Astrocyte (in vitro differentiated cells and primary cell): ENCODE measurements at regions not wholly inside any gene's neighbourhood (a gene's known extent, or its start where the extent isn't known, plus 50 kb on each side); places are given as distances from the start of the nearest gene placed in this dataset.

Experiments
- DNase-seq: peaks from one replicate; pipeline ENCODE4 v3.0.0-alpha.2; 2010; ENCODE audit warnings: low read depth
- FAIRE-seq: peaks from 2 replicates; lab custom pipeline; 2011; peaks lifted over from hg19 to GRCh38; lab: Jason Lieb, UNC
- H2AFZ ChIP-seq: 2 replicates; pipeline ENCODE4 v1.6.0; 2012; ENCODE audit warnings: low read depth, low read length, inconsistent platforms
- H3K27ac ChIP-seq: 2 replicates; pipeline ENCODE4 v1.5.1; 2011; ENCODE audit warnings: low read depth, low read length, inconsistent platforms
- H3K27me3 ChIP-seq: 2 replicates; pipeline ENCODE4 v1.6.0; 2011; ENCODE audit warnings: low read length, inconsistent platforms; ENCODE audit not compliant: insufficient read depth
- H3K36me3 ChIP-seq: 2 replicates; pipeline ENCODE4 v1.5.1; 2011; ENCODE audit warnings: low read length, inconsistent platforms; ENCODE audit not compliant: insufficient read depth
- H3K4me1 ChIP-seq: 2 replicates; pipeline ENCODE4 v1.5.1; 2011; ENCODE audit warnings: low read length, inconsistent platforms; ENCODE audit not compliant: insufficient read depth
- H3K4me2 ChIP-seq: 2 replicates; pipeline ENCODE4 v1.6.0; 2012; ENCODE audit warnings: low read length, inconsistent platforms
- H3K4me3 ChIP-seq: 2 replicates; pipeline ENCODE4 v1.5.1; 2011; ENCODE audit warnings: low read depth, mild to moderate bottlenecking, low read length, inconsistent platforms; ENCODE audit not compliant: insufficient read depth
- H3K79me2 ChIP-seq: 2 replicates; pipeline ENCODE4 v1.6.0; 2012; ENCODE audit warnings: mild to moderate bottlenecking, low read length, inconsistent platforms; ENCODE audit not compliant: insufficient read depth
- H3K9ac ChIP-seq: 2 replicates; pipeline ENCODE4 v1.6.0; 2012; ENCODE audit warnings: mild to moderate bottlenecking, low read length, inconsistent platforms
- H3K9me3 ChIP-seq: 2 replicates; pipeline ENCODE4 v1.5.1; 2012; ENCODE audit warnings: low read depth, mild to moderate bottlenecking, low read length, inconsistent platforms; ENCODE audit not compliant: insufficient read depth
- H4K20me1 ChIP-seq: 2 replicates; pipeline ENCODE4 v1.6.0; 2012; ENCODE audit warnings: low read length, inconsistent platforms; ENCODE audit not compliant: insufficient read depth
- H3K27ac Mint-ChIP-seq: one replicate; pipeline ENCODE4 v1.8.0; 2021; ENCODE audit warnings: mild to moderate bottlenecking, mixed read lengths; ENCODE audit not compliant: unreplicated experiment
- H3K27me3 Mint-ChIP-seq: one replicate; pipeline ENCODE4 v1.8.0; 2021; ENCODE audit warnings: low read depth, mixed read lengths; ENCODE audit not compliant: unreplicated experiment
- H3K36me3 Mint-ChIP-seq: one replicate; pipeline ENCODE4 v1.8.0; 2021; ENCODE audit warnings: low read depth, mixed read lengths; ENCODE audit not compliant: unreplicated experiment
- H3K4me1 Mint-ChIP-seq: one replicate; pipeline ENCODE4 v1.8.0; 2021; ENCODE audit warnings: low read depth, mixed read lengths; ENCODE audit not compliant: unreplicated experiment
- H3K4me3 Mint-ChIP-seq: one replicate; pipeline ENCODE4 v1.8.0; 2021; ENCODE audit warnings: mild to moderate bottlenecking, moderate library complexity, mixed read lengths; ENCODE audit not compliant: unreplicated experiment
- H3K9me3 Mint-ChIP-seq: one replicate; pipeline ENCODE4 v1.8.0; 2021; ENCODE audit warnings: mild to moderate bottlenecking, mixed read lengths; ENCODE audit not compliant: unreplicated experiment
- CTCF ChIP-seq: IDR thresholded peaks from 2 replicates; pipeline ENCODE4 v1.5.1; 2011; ENCODE audit warnings: low read depth, mild to moderate bottlenecking, inconsistent platforms, low read length, moderate library complexity; ENCODE audit not compliant: insufficient read depth
- EZH2 ChIP-seq: IDR thresholded peaks from 2 replicates; pipeline ENCODE4 v1.6.1; 2012; ENCODE audit warnings: mild to moderate bottlenecking, low read length, inconsistent platforms; ENCODE audit not compliant: insufficient read depth

- H3K79me2 ChIP-seq, result no peaks in the 10 kb centered on the region
- TF ChIP-seq EZH2 (no peak), CTCF (no peak)
- no peaks in the 10 kb centered on the region for H4K20me1 ChIP-seq
- H3K27me3 Mint-ChIP-seq, result no peaks in the 10 kb centered on the region
- H3K9ac ChIP-seq, result no peak overlapping the region
- H3K9me3 ChIP-seq, result peaks cover 2% of the 10 kb centered on the region
- H3K27ac ChIP-seq, result no peak overlapping the region
- no peaks in the 10 kb centered on the region for H3K4me1 Mint-ChIP-seq
- H3K4me2 ChIP-seq, result no peak overlapping the region
- peaks cover 2% of the 10 kb centered on the region for H3K36me3 Mint-ChIP-seq
- no peak for DNase-seq
- no peak overlapping the region for H2AFZ ChIP-seq
- no peak for FAIRE-seq
- no peak overlapping the region for H3K4me3 ChIP-seq
- H3K36me3 ChIP-seq, result no peaks in the 10 kb centered on the region
- peaks cover 4% of the 10 kb centered on the region for H3K9me3 Mint-ChIP-seq
- H3K4me3 Mint-ChIP-seq, result no peak overlapping the region
- no peak overlapping the region for H3K27ac Mint-ChIP-seq
- no peaks in the 10 kb centered on the region for H3K4me1 ChIP-seq
- no peaks in the 10 kb centered on the region for H3K27me3 ChIP-seq
Measured at GRCh38 chr10:107942826-107943225, 778.3 kb upstream of the SORCS1 start.

GRCh38 chr10:107933076-107933475 is 768.6 kb upstream of the SORCS1 start:
- no peak for FAIRE-seq

More at GRCh38 chr10:107933076-107933475, 768.6 kb upstream of the SORCS1 start:
- Histone ChIP-seq H4K20me1 (no peaks in the 10 kb centered on the region), H3K4me1 (no peaks in the 10 kb centered on the region), H3K9ac (no peak overlapping the region), H3K36me3 (no peaks in the 10 kb centered on the region), H3K27ac (no peak overlapping the region), H3K79me2 (no peaks in the 10 kb centered on the region), H3K9me3 (peaks cover 2% of the 10 kb centered on the region), H3K4me3 (no peak overlapping the region), H2AFZ (no peak overlapping the region), H3K27me3 (no peaks in the 10 kb centered on the region), H3K4me2 (no peak overlapping the region)
- Mint-ChIP-seq H3K4me3 (no peak overlapping the region), H3K9me3 (no peaks in the 10 kb centered on the region), H3K36me3 (no peaks in the 10 kb centered on the region), H3K4me1 (no peaks in the 10 kb centered on the region), H3K27me3 (no peaks in the 10 kb centered on the region), H3K27ac (no peak overlapping the region)
- TF ChIP-seq EZH2 (no peak), CTCF (no peak)
- no peak for DNase-seq
